NB4 (cell line): ENCODE measurements at regions not wholly inside any gene's neighbourhood (a gene's known extent, or its start where the extent isn't known, plus 50 kb on each side); places are given as distances from the start of the nearest gene placed in this dataset.

Experiments used
- DNase-seq: peaks from one replicate; pipeline ENCODE4 v3.0.0; 2010; ENCODE audit warnings: low read depth
- H3K4me3 ChIP-seq: one replicate; pipeline ENCODE4 v1.5.1; 2011; ENCODE audit warnings: mild to moderate bottlenecking, low read depth, low read length, moderate library complexity
- MYC ChIP-seq: IDR thresholded peaks from 2 replicates; pipeline ENCODE4 v1.6.1; 2011; ENCODE audit warnings: low read depth, low read length
- POLR2A ChIP-seq: IDR thresholded peaks from 2 replicates; pipeline ENCODE4 v1.6.1; 2011; ENCODE audit warnings: mild to moderate bottlenecking; ENCODE audit not compliant: insufficient read length; ENCODE audit errors: extremely low read depth
- TF ChIP-seq, protein P1 (sequence below): IDR thresholded peaks from one replicate; pipeline ENCODE4 v1.5.1; 2012; ENCODE audit warnings: low read depth, low read length
- TF ChIP-seq, protein P2 (sequence below): IDR thresholded peaks from 2 replicates; pipeline ENCODE4 v1.6.1; 2011; ENCODE audit warnings: low read depth, low read length

DNA sequence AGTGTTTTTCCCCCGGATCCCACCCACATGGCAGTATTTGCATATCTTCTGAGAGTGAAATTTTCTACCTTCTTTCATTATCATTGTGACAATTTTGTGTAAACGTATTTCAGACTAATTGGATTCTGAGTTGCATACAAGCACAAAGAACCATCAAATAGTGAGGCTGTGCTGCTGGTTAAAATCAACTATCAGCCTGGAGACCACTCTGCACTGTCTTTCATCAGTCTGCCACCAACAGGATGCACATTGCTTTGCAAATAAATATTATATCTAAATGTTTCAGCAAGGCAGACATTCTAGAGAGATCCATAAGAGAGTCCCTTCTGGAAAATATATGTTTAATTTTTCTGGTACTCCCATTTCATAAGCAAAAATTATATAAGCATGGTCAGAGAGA lies 851.8 kb downstream of the XPNPEP1 start:
- no peak overlapping the region for H3K4me3 ChIP-seq
- TF ChIP-seq, protein P1, sequence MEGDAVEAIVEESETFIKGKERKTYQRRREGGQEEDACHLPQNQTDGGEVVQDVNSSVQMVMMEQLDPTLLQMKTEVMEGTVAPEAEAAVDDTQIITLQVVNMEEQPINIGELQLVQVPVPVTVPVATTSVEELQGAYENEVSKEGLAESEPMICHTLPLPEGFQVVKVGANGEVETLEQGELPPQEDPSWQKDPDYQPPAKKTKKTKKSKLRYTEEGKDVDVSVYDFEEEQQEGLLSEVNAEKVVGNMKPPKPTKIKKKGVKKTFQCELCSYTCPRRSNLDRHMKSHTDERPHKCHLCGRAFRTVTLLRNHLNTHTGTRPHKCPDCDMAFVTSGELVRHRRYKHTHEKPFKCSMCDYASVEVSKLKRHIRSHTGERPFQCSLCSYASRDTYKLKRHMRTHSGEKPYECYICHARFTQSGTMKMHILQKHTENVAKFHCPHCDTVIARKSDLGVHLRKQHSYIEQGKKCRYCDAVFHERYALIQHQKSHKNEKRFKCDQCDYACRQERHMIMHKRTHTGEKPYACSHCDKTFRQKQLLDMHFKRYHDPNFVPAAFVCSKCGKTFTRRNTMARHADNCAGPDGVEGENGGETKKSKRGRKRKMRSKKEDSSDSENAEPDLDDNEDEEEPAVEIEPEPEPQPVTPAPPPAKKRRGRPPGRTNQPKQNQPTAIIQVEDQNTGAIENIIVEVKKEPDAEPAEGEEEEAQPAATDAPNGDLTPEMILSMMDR, result no peak
- TF ChIP-seq, protein P2, sequence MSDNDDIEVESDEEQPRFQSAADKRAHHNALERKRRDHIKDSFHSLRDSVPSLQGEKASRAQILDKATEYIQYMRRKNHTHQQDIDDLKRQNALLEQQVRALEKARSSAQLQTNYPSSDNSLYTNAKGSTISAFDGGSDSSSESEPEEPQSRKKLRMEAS, result no peak
- TF ChIP-seq MYC (no peak), POLR2A (no peak)
- DNase-seq, result no peak

DNA sequence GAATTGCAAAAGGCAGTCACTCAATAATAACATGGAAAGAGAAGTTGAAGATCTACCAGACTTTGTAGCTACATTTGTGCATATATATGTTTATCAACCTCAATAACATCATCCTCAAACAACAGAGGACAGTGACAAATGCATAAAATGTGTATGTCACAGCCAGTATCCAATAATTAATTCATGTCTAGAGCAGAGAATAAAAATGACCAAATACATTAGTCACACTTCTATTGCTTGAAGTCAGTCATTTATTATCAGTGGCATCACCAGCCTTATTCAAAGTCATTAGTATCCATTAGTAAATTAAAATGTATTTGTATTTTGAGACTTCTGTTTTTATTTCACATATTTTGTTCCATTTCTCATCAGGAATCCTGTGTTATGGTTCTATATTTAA lies 852.8 kb downstream of the XPNPEP1 start:
- TF ChIP-seq MYC, result no peak
- TF ChIP-seq, protein P2, result no peak
- TF ChIP-seq, protein P1, result no peak
- TF ChIP-seq POLR2A, result no peak
- DNase-seq, result no peak
- H3K4me3 ChIP-seq, result no peak overlapping the region

DNA sequence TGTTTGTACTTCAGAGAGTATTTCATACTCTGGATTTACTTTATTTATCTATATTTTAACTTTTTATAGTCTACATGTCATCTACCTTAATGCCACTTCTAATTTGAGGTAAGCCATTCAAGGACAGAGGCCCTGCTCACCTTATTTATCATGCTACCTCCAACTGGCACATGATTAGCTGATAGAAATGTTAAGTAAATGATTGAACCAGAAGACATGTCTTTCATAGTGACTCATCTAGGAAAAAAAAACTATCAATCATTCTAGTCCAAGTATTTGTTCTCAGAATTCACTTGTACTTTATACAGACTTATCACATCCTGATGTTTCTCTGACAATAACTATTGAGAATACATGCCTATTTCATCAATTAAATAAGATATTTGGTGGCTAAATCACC lies 856.3 kb downstream of the XPNPEP1 start:
- H3K4me3 ChIP-seq, result no peak overlapping the region
- no peak for DNase-seq
- TF ChIP-seq MYC (no peak), POLR2A (no peak)
- TF ChIP-seq, protein P2, result no peak
- TF ChIP-seq, protein P1, result no peak

DNA sequence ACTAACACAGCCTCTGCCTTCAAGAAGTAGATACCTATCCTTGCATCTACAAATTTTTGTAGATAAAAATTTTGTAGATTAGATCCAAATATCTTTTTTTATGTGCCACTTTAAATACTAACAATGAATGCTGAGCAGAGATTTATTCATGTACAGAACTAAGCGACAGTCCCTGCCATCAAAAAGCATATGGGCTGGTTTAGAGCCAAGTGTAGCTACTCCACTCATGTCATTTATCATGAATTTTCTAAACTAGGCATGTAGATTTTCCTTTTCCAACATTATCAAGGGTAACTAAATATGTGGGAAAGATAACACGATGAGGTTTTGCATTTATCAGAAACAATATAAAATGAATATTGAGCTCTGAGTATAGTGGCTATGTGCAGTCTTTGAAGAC lies 857.5 kb downstream of the XPNPEP1 start:
- H3K4me3 ChIP-seq, result no peak overlapping the region
- DNase-seq, result no peak
- TF ChIP-seq POLR2A (no peak), MYC (no peak)
- TF ChIP-seq, protein P2, result no peak
- TF ChIP-seq, protein P1, result no peak

DNA sequence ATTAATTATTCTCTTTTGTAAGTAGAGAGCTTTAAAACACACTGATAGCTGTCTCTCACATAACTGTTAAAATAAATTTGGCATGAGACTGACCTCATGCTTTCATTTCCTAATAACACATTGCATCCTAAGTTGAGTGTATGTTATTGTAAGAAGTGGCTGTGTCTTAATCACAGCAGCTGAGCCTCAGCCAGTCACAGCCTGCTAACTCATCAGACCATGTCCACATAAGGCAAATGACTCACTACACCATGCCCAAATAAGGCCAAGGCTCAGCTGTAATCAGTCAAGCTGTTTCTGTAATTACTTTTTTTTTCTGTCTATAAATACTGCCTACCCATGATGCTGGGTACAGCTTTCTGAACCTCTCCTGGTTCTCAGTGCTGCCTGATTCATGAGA lies 860.9 kb downstream of the XPNPEP1 start:
- TF ChIP-seq, protein P2, result no peak
- TF ChIP-seq, protein P1, result no peak
- no peak for TF ChIP-seq POLR2A
- no peak for TF ChIP-seq MYC
- peak; percentile 51 for DNase-seq
- no peak overlapping the region for H3K4me3 ChIP-seq

DNA sequence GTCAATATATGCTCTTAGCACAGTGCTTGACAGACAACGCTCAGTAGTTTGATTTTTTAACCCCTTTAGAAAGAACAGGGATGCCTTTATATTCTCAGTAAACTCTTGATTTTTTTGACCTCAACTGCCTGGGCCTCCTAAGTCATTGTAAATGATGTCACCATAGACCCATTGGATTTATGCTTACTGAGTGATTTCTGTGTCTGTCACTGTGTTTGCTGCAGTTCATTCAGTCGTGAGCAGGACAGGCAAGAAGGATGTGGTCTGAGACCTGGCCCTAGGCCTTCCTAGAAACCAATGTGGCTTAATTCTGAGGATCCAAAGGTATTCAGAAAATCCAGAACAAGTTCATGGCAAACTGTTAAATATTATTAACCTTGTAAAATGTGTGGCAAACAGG lies 868.1 kb downstream of the XPNPEP1 start:
- no peak for TF ChIP-seq MYC
- TF ChIP-seq, protein P1, result no peak
- no peak for TF ChIP-seq POLR2A
- TF ChIP-seq, protein P2, result no peak
- H3K4me3 ChIP-seq, result no peak overlapping the region
- no peak for DNase-seq
